ENCODE measurements at regions not wholly inside any gene's neighbourhood (a gene's known extent, or its start where the extent isn't known, plus 50 kb on each side); places are given as distances from the start of the nearest gene placed in this dataset.
"Not testable (repeated sequence)": the region's sequence is repeated elsewhere in the genome, so short reads cannot be mapped to it uniquely, and the experiment has no call there.

DNA sequence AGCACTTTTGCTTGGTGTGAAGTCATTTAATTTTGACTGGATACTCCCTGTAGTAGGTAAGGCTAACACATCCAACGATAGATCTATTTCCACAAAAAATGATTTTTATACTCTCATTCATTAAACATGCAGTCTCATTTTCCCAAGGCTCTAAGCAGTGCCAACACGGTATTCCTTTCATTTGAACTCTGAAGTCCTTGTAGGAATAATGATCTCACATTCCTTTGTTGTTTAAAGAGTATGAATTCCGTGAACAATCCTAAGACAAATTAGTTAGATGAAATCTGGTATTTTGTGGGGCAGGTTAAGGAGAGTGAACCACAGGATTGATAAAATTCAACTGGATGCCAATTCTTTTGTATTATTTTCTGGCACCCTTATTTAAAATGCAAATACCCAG is 66.6 kb downstream of the LACC1 start:
- H3K4me1 ChIP-seq = no peaks in the 10 kb centered on the region
- no peaks in the 10 kb centered on the region for H3K27me3 ChIP-seq
- TF ChIP-seq, protein P1, sequence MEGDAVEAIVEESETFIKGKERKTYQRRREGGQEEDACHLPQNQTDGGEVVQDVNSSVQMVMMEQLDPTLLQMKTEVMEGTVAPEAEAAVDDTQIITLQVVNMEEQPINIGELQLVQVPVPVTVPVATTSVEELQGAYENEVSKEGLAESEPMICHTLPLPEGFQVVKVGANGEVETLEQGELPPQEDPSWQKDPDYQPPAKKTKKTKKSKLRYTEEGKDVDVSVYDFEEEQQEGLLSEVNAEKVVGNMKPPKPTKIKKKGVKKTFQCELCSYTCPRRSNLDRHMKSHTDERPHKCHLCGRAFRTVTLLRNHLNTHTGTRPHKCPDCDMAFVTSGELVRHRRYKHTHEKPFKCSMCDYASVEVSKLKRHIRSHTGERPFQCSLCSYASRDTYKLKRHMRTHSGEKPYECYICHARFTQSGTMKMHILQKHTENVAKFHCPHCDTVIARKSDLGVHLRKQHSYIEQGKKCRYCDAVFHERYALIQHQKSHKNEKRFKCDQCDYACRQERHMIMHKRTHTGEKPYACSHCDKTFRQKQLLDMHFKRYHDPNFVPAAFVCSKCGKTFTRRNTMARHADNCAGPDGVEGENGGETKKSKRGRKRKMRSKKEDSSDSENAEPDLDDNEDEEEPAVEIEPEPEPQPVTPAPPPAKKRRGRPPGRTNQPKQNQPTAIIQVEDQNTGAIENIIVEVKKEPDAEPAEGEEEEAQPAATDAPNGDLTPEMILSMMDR (IDR thresholded peaks at IDR 0.05) = no peak
- no peak overlapping the region for H3K4me3 ChIP-seq
- no peak for DNase-seq
- H3K9me3 ChIP-seq = peaks cover 0 to 5% (median 4%) of the 10 kb centered on the region in 3 donors
- no peaks in the 10 kb centered on the region for H3K36me3 ChIP-seq
- intact Hi-C loops (cut with DNase I; ENCODE audit: low total_unique reads) = no loop called here
- no peak overlapping the region for H3K27ac ChIP-seq

DNA sequence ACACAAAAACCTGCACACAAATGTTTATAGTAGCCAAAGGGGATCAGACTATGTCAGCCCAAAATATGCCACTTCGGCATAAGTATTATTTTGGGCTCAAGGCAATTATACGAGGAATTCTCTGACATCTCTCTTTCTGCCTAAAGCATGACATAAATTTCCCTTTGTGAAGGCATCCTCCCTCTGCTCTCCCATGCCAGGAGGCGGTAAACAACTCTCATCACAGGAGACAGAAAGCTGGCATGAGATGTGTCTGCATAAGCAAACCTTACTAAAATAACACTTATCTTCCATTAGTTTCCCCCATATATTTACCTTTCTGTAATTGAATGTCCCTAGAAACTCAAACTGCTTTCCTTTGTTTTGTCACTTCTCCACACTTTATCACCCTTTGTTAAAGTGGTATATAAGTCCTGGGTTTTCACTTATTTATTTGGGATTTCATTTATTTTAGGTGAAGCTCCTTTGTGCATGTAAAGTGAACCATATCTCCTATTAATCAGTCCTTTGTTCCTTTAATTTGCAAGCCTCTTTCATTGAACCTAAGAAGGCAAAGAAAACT is 68.3 kb downstream of the LACC1 start:
- TF ChIP-seq, protein P1 (IDR thresholded peaks at IDR 0.05) = no peak
- no peak overlapping the region for H3K4me3 ChIP-seq
- H3K27ac ChIP-seq = no peak overlapping the region
- H3K9me3 ChIP-seq = peaks cover 0 to 5% (median 4%) of the 10 kb centered on the region in 3 donors
- no peaks in the 10 kb centered on the region for H3K36me3 ChIP-seq
- no peaks in the 10 kb centered on the region for H3K27me3 ChIP-seq
- DNase-seq = no peak
- intact Hi-C loops (cut with DNase I; ENCODE audit: low total_unique reads) = no loop called here
- H3K4me1 ChIP-seq = peaks cover 0 to 2% (median 0%) of the 10 kb centered on the region in 4 donors

DNA sequence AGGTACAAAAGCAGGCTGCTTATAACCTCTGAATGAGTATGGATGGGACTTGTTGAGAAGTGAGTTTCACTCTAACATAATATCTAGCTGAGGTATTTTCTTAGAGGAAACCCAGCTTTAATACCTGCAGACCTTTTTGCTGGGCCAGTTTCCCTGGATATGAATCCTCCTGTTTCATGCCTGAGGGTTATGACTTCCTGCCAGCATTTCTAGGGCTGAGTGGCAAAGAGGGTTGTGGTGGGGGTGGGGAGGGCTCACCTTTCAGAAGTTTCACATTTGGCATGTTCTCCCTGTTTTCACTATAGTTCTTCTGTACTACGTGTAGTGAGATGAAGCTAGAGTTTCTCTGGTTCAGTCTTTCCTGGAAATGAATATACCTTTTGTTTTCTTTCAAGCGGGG is 73.7 kb downstream of the LACC1 start:
- TF ChIP-seq, protein P1 (IDR thresholded peaks at IDR 0.05) = no peak
- Histone ChIP-seq H3K4me3 (no peak overlapping the region), H3K27me3 (no peaks in the 10 kb centered on the region), H3K27ac (no peak overlapping the region), H3K4me1 (peaks cover 0 to 24% (median 6%) of the 10 kb centered on the region in 4 donors), H3K9me3 (no peaks in the 10 kb centered on the region), H3K36me3 (no peaks in the 10 kb centered on the region)
- intact Hi-C loops (cut with DNase I; ENCODE audit: low total_unique reads) = no loop called here
- no peak for DNase-seq

DNA sequence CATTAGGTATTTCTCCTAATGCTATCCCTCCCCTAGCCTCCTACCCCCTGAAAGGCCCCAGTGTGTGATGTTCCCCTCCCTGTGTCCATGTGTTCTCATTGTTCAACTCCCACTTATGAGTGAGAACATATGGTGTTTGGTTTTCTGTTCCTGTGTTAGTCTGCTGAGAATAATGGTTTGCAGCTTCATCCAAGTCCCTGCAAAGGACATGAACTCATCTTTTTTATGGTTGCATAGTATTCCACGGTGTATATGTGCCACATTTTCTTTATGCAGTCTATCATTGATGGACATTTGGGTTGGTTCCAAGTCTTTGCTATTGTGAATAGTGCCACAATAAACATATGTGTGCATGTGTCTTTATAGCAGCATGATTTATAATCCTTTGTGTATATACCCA is 77.3 kb downstream of the LACC1 start:
- H3K36me3 ChIP-seq; H3K27me3 ChIP-seq; H3K9me3 ChIP-seq; intact Hi-C loops (cut with DNase I; ENCODE audit: low total_unique reads); H3K27ac ChIP-seq; DNase-seq; H3K4me3 ChIP-seq: not testable (repeated sequence)
- peaks cover 0 to 24% (median 6%) of the 10 kb centered on the region in 4 donors for H3K4me1 ChIP-seq

DNA sequence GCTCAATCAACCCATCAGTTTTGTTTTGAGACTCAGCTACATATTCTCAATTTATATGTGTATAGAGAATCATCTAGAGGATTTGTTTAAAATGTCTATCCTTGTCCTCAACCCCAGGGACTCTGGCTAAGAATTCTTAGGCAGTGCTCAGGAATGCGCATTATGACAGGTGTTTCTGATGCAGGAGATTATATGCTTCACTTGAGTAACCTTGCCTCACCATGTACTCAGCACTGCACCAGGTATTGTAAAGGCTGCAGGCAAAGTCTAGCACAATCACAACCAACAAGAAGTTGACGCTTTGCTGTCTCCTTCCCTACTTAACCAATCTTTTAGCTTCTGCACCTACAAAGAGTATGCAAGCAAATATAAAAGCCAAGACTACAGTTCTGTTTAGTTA is 79.6 kb downstream of the LACC1 start:
- Histone ChIP-seq H3K27me3 (no peaks in the 10 kb centered on the region), H3K4me3 (no peak overlapping the region), H3K9me3 (no peaks in the 10 kb centered on the region), H3K4me1 (peaks cover 0 to 9% (median under 1%) of the 10 kb centered on the region in 4 donors), H3K27ac (no peak overlapping the region), H3K36me3 (no peaks in the 10 kb centered on the region)
- intact Hi-C loops (cut with DNase I; ENCODE audit: low total_unique reads) = no loop called here
- TF ChIP-seq, protein P1 (IDR thresholded peaks at IDR 0.05) = no peak
- DNase-seq = no peak

DNA sequence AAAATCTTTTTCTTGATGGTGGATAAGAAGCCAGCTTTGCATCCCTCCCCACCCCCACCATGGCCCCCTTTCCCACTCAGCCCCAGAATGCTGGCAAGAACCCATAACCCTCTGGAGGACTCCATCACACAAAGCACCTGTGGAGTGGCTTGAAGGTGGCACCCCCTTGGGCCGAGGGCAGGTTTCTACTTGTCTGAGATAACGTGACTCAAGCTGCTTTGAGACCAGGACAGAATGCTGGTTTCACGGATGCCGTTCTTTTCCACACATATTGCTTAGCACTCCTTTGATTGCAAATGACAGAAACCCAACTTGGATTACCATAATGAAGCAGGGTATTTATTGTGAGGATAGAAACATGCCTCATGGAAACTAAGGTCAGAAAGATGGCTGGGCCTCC is 82.2 kb downstream of the LACC1 start:
- TF ChIP-seq, protein P1 (IDR thresholded peaks at IDR 0.05) = no peak
- DNase-seq = no peak
- no peaks in the 10 kb centered on the region for H3K9me3 ChIP-seq
- no peak overlapping the region for H3K4me3 ChIP-seq
- intact Hi-C loops (cut with DNase I; ENCODE audit: low total_unique reads) = no loop called here
- no peaks in the 10 kb centered on the region for H3K4me1 ChIP-seq
- H3K27ac ChIP-seq = no peak overlapping the region
- H3K27me3 ChIP-seq = no peaks in the 10 kb centered on the region
- H3K36me3 ChIP-seq = no peaks in the 10 kb centered on the region

Measured in tibial artery (tissue), 4 donors.